Transverse colon (tissue), 4 donors: ENCODE measurements at regions not wholly inside any gene's neighbourhood (a gene's known extent, or its start where the extent isn't known, plus 50 kb on each side); places are given as distances from the start of the nearest gene placed in this dataset.

Source experiments
- POLR2A ChIP-seq: fragments of 450-650 bp; IDR thresholded peaks from one replicate; pipeline ENCODE4 v1.6.1; 2016; ENCODE audit warnings: antibody characterized with exemption, mild to moderate bottlenecking, moderate library complexity
- POLR2AphosphoS5 ChIP-seq, 3 donors: sonication (generic); formaldehyde crosslinking; IDR thresholded peaks; one replicate each; pipeline ENCODE4 v1.6.1; 2016; ENCODE audit warnings: antibody characterized with exemption in 3 of 3
- TF ChIP-seq, protein P1 (sequence below), 5 experiments: fragments of 200-600 bp in 3 of 5; fragments of 450-650 bp in 2 of 5; sonication (generic) in 3 of 5; IDR thresholded peaks; 1 replicate in 2 of 5; 2 replicates in 3 of 5; pipeline ENCODE4 v1.5.1; 2016 to 2017; ENCODE audit warnings: antibody characterized with exemption in 5 of 5, inconsistent platforms in 3 of 5, mild to moderate bottlenecking in 2 of 5, moderate library complexity in 1 of 5

DNA sequence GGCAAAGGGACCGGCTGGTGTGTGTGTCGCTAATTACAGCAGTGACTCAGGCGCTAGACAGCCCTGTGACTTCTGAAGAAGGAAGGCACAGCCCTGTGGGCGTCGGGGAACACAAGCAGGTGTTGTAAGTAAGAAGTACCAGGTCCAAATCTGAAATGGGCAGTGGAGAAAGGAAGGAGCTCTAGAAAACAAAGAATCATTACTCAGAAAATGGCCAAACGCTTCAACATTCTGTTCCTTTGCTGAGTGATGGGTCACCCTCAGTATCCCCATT is 106.8 kb downstream of the PXDC1 start:
- TF ChIP-seq, protein P1, sequence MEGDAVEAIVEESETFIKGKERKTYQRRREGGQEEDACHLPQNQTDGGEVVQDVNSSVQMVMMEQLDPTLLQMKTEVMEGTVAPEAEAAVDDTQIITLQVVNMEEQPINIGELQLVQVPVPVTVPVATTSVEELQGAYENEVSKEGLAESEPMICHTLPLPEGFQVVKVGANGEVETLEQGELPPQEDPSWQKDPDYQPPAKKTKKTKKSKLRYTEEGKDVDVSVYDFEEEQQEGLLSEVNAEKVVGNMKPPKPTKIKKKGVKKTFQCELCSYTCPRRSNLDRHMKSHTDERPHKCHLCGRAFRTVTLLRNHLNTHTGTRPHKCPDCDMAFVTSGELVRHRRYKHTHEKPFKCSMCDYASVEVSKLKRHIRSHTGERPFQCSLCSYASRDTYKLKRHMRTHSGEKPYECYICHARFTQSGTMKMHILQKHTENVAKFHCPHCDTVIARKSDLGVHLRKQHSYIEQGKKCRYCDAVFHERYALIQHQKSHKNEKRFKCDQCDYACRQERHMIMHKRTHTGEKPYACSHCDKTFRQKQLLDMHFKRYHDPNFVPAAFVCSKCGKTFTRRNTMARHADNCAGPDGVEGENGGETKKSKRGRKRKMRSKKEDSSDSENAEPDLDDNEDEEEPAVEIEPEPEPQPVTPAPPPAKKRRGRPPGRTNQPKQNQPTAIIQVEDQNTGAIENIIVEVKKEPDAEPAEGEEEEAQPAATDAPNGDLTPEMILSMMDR (IDR thresholded peaks at IDR 0.05), result no peak
- TF ChIP-seq POLR2A (no peak), POLR2AphosphoS5 (IDR thresholded peaks at IDR 0.05) (no peak)
